IPS-11a (cell line): ENCODE measurements at regions not wholly inside any gene's neighbourhood (a gene's known extent, or its start where the extent isn't known, plus 50 kb on each side); places are given as distances from the start of the nearest gene placed in this dataset.
"Not testable (repeated sequence)": the region's sequence is repeated elsewhere in the genome, so short reads cannot be mapped to it uniquely, and the experiment has no call there.

Experiments
- H3K4me3 ChIP-seq: one replicate; pipeline ENCODE4 v1.5.1; 2013; ENCODE audit warnings: low read depth, low read length, control low read depth

DNA sequence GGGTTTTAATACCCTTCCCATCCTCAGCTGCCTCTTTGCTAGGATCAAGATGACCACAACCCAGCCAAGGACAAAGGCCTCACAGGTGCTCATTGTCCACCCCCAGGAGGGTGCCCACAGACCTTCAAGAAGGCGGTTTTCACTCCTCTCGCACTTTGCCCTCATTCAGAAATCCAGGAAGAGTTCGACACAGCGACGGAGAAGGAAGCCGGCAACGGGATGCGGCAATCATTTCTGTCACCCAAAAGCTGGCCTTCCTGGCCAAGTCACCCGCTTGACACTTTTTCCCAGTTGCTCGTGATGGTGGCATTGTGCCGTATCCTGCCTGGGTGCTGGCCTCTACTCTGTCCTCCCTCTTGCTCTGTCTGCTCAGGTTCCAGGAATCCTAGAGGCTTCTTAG lies 293.0 kb upstream of the ZNF337 start:
- not testable (repeated sequence) for H3K4me3 ChIP-seq

DNA sequence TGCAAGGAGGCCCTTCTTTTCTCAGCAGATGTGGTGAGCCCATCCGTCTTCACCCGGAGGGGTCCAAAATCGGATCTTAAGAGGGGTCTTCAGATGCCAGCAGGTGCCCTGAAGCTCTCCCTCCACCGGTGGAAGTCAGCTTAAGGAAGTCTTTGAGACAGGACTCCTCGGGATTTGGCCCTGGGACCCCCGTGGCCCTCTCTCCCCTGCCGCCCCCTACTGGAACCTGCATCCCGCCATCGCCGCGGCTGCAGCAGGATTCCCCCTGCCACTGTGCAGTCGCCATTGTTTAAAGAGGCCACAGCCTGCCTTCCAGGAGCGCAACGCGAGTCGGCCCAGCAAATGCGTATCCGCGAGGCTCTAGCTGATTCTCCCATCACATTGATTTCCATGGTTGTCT lies 292.5 kb upstream of the ZNF337 start:
- H3K4me3 ChIP-seq = no peak overlapping the region

DNA sequence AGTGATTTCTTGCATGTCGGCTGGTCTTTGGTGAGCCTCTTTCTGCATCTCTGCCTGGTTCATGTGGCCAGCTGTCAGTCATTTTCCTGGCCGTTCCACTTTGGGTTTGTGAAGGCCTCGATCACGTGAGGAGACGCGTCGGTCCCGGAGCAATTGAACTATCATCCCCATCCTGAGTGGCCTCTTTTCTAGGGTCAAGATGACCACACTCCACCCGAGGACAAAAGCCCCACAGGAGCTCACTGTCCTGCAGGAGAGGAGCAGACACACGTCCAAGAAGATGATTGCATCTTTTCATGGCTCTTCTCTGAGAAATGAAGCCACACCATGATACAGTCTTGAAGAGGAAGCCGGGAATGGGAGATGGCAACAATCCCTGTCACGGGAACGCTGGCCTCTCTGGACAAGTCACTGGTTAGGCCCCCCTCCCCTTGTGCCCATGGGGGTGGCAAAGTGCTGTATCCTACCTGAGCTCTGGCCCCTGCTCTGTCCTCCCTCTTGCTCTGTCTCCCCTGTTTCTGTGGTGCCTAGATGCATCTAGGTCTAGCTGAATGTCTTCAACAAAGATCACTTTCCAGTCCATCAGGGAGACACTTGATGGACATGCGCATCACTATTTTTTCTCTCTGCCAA lies 291.4 kb upstream of the ZNF337 start:
- H3K4me3 ChIP-seq = not testable (repeated sequence)

DNA sequence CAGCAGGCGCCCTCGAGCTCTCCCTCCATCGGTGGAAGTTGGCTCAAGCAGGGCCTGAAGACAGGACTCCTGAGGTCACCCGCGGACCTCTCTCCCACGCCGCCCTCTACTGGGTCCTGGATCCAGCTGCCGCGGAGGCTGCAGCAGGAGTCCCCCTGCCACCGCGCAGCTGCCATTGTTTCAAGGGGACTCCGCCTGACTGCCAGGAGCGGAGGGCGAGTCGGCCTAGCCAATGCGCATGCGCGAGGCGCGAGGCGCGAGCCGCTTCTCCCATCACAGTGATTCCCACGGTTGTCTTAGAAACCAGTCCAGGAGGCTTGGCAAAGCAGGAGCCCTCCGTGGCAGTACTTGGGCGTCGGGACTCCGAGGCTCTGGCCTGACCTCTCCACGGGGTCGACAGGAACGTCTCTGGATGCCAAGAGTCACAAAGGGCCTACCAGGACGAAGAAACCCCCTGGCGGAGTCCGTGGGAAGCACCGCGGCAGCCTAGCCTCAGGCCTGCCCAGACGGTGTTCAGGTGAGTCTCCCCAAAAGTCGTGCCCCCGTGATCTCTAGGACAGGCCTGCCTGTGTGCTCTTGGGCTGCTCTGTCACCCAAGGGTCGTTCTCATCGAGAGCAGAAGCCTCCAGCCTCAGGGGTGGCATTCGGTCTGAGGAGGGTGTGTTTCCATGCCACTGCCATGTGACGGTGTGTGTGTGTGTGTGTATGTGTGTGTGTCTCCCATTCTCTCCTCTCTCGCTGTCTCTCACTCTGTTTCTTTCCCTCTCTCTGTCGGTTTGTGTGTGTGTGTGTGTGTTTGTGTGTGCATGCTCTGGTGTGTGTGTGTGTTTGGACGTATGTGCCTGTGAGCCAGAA lies 290.6 kb upstream of the ZNF337 start:
- no peak overlapping the region for H3K4me3 ChIP-seq

DNA sequence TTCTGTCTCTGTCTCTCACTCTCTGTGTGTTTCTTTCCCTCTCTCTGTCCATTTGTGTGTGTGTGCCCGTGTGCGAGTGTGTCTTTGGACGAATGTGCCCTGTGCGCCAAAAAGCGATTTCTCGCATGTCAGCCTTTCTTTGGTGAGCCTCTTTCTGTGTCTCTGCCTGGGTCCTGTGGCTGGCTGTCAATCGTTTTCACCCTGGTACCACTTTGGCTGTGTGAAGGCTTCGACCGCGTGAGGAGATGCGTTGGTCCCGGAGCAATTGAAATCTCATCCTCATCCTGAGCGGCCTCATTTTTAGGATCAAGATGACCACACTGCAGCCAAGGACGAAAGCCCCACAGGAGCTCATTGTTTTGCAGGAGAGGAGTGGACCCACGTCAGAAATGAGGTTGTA lies 288.9 kb upstream of the ZNF337 start:
- no peak overlapping the region for H3K4me3 ChIP-seq

DNA sequence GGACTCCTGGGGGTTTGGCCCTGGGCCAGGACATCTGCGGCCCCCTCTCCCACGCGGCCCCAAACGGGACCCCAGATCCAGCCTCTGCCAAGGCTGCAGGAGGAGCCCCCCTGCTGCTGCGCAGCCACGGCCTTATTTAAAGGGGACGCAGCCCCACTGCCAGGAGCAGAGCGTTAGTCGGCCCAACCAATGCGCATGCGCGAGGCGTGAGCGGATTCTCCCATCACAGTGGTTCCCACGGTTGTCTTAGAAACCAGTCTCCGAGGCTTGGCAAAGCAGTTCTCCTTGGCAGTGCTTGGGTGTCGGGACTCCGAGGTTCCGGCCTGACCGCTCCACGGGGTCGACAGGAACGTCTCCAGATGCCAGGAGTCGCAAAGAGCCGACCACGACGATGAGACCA lies 288.3 kb upstream of the ZNF337 start:
- H3K4me3 ChIP-seq = no peak overlapping the region

DNA sequence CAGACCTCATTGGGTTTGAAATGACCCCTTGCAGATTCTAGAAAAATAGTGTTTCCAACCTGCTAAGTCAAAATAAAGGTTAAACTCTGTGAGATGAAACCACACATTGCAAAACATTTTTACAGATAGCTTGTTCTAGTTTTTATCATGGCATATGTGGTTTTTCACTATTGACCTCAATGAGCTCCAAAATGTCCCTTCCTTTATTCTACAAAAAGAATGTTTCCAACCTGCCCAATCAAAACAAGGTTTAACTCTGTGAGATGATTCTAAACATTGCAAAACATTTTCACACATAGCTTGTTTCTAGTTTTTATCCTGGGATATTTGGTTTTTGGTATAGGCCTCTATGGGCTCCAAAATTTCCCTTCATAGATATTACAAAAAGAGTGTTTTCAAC lies 286.0 kb upstream of the ZNF337 start:
- H3K4me3 ChIP-seq = not testable (repeated sequence)

DNA sequence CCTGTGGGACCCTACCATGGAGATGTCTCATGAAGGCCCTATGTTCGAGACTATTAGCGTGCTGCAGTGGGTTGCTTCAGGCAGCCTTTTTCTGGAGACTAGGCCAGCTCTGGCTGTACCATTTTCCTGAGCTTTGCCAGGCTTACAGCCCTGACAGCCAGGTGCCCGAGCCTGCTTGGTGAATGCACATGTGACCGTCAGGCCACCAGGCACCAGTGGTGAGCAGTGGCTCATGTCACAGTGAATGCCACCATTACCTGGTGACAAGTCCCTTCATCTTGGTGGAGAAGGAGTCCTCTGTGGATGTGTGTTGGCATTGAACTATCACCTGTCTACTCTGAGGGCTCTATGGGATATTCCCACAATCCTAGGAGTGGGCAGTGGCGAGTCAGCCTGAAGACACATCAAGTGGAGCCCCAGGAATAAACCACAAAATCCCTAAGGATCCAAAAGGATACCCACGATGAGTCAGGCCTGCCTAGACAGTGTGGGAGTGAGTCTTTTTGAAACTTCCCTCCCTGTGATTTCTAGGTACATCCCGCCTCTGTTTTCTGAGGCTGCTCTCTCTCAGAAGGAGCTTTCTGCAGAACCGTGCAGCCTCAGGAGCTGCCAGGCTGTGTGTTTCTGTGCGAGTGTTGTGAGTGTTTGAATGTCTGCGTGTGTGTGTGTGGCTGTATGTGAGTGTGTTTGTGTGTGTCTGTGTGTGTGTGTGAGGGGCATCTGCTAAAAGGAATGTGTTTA lies 282.0 kb upstream of the ZNF337 start:
- not testable (repeated sequence) for H3K4me3 ChIP-seq

DNA sequence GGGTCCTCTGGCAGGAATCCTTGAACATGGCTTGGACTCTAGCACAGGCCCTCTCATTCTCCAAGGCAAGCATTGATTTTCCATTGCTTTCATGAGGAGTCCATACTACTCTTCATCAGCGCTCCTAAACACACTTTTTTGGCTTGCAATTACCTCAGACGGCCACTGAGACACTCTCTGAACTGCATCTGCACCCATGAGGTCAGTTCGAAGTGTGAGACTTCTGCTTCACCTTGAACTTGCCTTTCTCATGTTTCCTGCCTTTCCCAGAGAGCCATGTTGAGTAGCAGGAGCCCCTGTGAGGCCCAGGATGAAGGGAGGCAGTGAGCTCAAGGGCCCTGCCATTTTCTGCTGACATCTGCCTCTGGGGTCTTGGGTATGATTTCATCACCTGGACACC lies 279.2 kb upstream of the ZNF337 start:
- H3K4me3 ChIP-seq = not testable (repeated sequence)

DNA sequence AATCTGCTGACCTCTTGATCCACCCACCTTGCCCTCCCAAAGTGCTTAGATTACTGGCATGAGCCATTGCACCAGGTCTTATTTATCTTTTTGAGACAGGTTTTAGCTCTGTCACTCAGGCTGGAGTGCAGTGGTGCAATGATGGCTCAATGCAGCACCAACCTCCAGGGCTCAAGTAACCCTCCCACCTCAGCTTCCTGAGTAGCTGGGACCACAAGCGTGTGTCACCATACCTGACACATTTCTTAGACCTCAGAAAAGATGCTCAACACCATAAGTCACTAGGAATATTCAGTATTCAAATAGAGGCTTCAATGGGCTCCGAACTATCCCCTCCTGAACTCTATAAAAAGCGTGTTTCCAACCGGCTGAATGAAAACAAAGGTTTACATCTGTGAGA lies 268.6 kb upstream of the ZNF337 start:
- not testable (repeated sequence) for H3K4me3 ChIP-seq

DNA sequence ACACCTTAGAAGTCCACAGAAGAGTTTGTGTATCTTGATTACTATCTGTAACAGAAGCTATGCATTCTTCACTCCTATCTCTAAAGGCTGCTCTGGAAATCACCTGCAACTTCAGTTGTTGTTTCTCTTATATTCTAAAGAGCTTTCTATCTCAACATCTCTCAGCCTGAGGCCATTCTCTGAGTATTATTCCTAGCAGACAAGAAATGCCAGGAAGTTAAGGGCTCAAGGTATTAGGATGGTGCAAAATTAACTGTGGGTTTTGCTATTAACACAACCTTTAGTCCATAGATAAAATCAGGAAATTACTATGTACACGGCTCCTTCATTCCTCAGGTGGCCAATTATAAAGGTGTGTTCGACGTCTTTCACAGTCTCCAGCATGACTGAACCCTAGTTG lies 257.2 kb upstream of the ZNF337 start:
- H3K4me3 ChIP-seq = not testable (repeated sequence)

DNA sequence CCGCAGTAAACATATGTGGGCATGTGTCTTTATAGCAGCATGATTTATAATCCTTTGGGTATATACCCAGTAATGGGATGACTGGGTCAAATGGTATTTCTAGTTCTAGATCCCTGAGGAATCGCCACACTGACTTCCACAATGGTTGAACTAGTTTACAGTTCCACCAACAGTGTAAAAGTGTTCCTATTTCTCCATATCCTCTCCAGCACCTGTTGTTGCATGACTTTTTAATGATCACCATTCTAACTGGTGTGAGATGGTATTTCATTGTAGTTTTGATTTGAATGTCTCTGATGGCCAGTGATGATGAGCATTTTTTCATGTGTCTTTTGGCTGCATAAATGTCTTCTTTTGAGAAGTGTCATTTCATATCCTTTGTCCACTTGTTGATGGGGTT lies 238.6 kb upstream of the ZNF337 start:
- H3K4me3 ChIP-seq = not testable (repeated sequence)

DNA sequence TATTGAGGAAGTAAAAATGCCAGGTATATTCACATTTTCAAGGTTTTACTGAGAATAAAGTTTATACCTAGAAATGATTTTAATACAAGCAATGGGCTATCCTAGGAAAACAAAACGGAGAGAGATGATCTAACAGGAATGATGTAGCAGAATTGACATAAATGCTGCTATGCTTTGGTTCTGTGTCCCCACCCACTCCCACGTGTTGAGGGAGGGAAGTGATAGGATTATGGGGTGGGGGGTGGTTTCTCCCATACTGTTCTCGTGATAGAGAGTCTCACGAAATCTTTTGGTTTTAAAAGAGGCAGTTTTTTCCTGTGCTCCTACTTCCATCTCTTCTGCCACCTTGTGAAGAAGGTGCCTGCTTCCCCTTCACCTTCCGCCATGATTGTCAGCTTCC lies 236.2 kb upstream of the ZNF337 start:
- H3K4me3 ChIP-seq = not testable (repeated sequence)

DNA sequence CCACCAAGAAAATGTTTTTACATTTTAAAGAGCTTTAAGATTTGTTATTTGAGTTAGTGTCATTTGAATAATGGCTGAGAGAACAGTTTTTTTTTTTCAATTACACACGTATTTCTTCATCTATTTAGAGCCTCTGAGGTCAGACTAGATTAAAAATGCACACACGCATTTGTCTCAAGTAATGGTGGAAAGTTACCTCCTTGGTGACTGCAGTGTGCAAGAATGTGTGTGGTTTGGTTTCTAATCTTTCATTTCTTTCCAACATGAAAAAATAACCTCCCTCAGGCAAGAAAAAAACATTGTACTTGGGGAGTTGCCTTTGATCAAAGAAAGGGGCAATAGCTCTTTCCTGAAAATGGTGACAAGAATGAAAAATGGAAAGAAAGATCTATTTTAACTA lies 235.5 kb upstream of the ZNF337 start:
- not testable (repeated sequence) for H3K4me3 ChIP-seq

DNA sequence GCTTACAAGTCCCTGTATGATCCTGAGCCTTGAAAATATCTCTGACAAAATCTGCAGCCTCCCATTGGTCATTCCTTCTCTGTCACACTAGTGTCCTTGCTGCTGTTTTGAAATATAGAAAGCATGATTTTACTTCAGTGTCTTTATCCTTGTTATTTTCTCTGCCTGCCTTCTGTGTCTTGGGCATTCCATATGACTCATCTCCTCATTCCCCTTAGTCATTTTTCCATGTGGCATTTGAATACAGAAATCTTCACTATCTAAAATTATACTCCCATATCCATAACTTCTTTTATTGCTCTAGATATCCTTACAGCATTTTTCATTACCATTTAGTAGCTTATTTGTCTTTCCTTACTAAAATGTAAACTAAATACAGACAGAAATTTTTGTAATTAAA lies 205.7 kb upstream of the ZNF337 start:
- not testable (repeated sequence) for H3K4me3 ChIP-seq

DNA sequence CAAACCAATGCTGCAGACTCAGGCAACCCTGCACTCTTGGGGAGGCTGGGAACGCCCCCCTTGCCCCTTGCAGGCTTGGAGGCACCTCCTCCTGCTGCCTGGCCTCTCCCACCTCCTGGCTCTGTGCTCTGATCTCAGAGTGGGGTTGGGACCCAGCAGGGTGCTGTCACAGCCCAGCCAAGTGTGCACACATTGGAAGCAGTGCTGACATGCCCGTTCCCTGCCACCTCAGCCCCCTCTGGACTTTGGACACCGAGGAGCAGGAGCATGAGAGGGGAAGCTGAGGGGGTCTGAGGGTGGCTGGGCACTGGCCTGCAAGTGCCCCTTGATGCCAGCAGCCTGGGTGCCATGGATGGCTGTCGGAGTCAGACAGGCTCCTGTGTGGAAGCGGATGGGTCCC lies 202.0 kb upstream of the ZNF337 start:
- not testable (repeated sequence) for H3K4me3 ChIP-seq

DNA sequence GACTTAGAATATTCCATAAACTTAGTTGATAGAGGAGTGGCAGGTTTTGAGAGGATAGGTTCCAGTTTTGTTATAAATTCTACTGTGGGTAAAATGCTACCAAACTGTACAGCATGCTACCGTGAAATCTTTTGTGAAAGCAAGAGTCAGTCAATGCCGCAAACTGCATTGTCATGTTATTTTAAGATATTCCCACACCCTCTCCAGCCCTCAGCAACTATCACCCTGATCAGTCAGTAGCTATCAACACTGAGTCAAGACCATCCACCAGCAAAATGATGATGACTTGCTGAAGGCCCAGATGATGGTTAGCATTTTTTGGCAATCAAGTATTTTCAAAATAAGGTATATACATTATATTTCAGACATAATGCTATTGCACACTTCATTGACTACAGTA lies 182.4 kb upstream of the ZNF337 start:
- H3K4me3 ChIP-seq = not testable (repeated sequence)

DNA sequence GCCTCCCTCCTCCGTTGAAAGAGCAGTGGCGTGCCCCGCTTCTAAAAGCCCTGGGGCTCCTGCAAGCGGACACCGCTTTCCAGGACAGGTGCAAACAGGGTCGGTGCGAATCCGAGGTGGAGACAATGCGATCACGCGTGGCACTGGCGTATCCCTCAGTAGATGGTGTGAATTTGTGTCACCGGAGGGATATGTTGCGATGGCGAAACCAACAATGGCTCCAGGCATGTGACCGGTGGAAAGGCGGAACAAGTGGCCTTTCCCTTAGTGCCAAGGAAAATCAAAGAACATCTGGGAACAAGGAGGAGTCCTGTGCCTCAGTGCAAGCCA lies 172.0 kb upstream of the ZNF337 start:
- H3K4me3 ChIP-seq = not testable (repeated sequence)

DNA sequence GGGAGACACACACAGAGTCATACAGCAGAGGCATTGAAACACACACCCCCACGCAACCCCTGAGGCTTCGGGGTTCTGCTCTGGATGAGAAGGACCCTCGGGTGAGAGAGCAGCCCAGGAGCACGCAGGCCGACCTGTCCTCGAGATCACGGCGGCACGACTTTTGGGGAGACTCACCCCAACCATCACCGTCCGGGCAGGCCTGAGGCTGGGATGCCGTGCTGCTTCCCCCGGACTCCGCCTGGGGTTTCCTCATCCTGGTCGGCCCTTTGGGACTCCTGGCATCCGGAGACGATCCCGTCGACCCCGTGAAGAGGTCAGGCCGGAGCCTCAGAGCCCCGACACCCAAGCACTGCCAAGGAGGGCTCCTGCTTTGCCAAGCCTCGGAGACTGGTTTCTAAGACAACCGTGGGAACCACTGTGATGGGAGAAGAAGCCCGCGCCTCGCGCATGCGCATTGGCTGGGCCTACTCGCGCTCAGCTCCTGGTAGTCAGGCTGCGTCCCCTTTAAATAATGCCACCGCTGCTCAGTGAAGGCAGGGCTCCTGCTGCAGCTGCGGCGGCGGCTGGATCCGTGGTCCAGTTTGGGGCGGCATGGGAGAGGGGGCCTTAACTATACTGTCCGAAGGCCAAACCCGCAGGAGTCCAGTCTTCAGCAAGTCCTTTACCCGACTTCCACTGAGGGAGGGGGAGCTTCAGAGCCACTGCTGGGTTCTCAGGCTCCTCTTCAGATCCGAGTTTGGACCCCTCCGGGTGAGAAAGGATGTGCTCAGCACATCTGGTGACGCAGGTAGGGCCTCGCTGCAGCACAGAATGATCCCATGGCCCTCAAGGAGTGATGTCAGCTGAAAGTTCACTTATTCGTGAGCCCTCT lies 171.4 kb upstream of the ZNF337 start:
- peak overlapping the region; percentile 45 for H3K4me3 ChIP-seq

DNA sequence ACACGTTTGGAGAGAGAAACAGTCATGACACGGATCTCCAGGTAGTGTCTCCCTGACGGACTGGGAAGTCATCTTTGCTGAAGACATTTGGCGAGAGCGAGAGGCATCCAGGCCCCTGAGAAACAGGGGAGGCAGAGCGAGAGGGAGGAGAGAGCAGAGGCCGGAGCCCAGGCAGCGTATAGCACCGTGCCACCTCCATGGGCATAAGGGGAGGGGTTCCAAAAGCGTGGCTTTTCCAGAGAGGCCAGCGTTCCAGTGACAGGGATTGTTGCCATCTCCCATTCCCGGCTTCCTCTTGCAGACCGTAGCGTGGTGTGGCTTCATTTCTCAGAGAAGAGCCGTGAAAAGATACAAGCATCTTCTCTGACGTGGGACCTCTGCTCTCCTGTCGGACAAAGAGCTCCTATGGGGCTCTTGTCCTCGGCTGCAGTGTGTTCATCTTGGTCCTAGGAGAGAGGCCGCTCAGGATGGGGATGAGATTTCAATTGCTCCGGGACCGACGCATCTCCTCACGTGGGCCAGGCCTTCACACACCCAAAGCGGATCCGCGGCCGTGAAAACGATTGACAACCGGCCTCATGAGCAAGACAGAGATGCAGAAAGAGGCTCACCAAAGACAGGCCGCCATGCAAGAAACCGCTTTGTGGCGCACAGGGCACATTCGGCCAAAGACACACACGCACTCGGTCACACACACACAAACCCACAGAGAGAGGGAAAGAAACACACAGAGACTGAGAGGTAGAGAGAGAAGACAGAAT lies 170.5 kb upstream of the ZNF337 start:
- not testable (repeated sequence) for H3K4me3 ChIP-seq
